ENCODE measurements at regions not wholly inside any gene's neighbourhood (a gene's known extent, or its start where the extent isn't known, plus 50 kb on each side); places are given as distances from the start of the nearest gene placed in this dataset.

DNA sequence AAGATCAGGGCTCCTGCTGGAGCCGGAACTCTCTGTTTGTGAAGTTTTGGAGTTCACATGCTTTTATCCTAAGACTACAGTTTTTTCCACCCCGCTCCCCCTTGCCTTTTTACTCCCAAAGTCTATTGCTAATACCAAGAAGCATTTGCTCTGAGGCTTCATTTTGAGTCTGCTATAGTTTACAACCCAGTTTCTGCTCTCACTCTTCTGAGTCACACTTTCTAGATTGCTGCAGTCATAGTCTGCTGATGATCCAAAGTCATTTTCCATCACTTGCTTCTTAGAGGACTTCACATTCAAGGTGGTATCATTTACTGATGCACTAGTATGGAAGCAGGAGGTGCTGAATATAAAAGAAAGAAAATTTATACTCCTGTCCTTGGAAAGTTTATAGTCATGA is 937.4 kb downstream of the IGSF11 start:
- TF ChIP-seq, protein P1, sequence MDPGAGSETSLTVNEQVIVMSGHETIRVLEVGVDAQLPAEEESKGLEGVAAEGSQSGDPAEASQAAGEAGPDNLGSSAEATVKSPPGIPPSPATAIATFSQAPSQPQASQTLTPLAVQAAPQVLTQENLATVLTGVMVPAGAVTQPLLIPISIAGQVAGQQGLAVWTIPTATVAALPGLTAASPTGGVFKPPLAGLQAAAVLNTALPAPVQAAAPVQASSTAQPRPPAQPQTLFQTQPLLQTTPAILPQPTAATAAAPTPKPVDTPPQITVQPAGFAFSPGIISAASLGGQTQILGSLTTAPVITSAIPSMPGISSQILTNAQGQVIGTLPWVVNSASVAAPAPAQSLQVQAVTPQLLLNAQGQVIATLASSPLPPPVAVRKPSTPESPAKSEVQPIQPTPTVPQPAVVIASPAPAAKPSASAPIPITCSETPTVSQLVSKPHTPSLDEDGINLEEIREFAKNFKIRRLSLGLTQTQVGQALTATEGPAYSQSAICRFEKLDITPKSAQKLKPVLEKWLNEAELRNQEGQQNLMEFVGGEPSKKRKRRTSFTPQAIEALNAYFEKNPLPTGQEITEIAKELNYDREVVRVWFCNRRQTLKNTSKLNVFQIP (CRISPR knock-in tag; IDR thresholded peaks at IDR 0.05; ENCODE audit: borderline replicate concordance, low read depth), result no peak
- no peak for TF ChIP-seq ZFP3 (CRISPR knock-in tag; IDR thresholded peaks at IDR 0.05)
- TF ChIP-seq ESRRG (CRISPR knock-in tag; IDR thresholded peaks at IDR 0.05), result no peak
- TF ChIP-seq, protein P2, sequence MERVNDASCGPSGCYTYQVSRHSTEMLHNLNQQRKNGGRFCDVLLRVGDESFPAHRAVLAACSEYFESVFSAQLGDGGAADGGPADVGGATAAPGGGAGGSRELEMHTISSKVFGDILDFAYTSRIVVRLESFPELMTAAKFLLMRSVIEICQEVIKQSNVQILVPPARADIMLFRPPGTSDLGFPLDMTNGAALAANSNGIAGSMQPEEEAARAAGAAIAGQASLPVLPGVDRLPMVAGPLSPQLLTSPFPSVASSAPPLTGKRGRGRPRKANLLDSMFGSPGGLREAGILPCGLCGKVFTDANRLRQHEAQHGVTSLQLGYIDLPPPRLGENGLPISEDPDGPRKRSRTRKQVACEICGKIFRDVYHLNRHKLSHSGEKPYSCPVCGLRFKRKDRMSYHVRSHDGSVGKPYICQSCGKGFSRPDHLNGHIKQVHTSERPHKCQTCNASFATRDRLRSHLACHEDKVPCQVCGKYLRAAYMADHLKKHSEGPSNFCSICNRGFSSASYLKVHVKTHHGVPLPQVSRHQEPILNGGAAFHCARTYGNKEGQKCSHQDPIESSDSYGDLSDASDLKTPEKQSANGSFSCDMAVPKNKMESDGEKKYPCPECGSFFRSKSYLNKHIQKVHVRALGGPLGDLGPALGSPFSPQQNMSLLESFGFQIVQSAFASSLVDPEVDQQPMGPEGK (CRISPR knock-in tag; IDR thresholded peaks at IDR 0.05; ENCODE audit: borderline replicate concordance), result no peak
- TF ChIP-seq ZC3H10 (CRISPR knock-in tag; IDR thresholded peaks at IDR 0.05), result no peak
- TF ChIP-seq, protein P3, sequence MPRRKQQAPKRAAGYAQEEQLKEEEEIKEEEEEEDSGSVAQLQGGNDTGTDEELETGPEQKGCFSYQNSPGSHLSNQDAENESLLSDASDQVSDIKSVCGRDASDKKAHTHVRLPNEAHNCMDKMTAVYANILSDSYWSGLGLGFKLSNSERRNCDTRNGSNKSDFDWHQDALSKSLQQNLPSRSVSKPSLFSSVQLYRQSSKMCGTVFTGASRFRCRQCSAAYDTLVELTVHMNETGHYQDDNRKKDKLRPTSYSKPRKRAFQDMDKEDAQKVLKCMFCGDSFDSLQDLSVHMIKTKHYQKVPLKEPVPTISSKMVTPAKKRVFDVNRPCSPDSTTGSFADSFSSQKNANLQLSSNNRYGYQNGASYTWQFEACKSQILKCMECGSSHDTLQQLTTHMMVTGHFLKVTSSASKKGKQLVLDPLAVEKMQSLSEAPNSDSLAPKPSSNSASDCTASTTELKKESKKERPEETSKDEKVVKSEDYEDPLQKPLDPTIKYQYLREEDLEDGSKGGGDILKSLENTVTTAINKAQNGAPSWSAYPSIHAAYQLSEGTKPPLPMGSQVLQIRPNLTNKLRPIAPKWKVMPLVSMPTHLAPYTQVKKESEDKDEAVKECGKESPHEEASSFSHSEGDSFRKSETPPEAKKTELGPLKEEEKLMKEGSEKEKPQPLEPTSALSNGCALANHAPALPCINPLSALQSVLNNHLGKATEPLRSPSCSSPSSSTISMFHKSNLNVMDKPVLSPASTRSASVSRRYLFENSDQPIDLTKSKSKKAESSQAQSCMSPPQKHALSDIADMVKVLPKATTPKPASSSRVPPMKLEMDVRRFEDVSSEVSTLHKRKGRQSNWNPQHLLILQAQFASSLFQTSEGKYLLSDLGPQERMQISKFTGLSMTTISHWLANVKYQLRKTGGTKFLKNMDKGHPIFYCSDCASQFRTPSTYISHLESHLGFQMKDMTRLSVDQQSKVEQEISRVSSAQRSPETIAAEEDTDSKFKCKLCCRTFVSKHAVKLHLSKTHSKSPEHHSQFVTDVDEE (CRISPR knock-in tag; IDR thresholded peaks at IDR 0.05), result no peak
- no peak for TF ChIP-seq RARB (CRISPR knock-in tag; IDR thresholded peaks at IDR 0.05)

Data from SK-N-SH treated with all-trans-retinoic acid at 6 μM for 48 hours (cell line).